ENCODE measurements at regions not wholly inside any gene's neighbourhood (a gene's known extent, or its start where the extent isn't known, plus 50 kb on each side); places are given as distances from the start of the nearest gene placed in this dataset.

- TF ChIP-seq EZH2 (IDR thresholded peaks at IDR 0.05; ENCODE audit: insufficient read depth, low read length) = no peak
- TF ChIP-seq CTCF (IDR thresholded peaks at IDR 0.05; ENCODE audit: insufficient read depth, low read depth, low read length) = no peak
- Histone ChIP-seq H3K27ac (ENCODE audit: low read depth, low read length) (no peak overlapping the region), H3K9me3 (ENCODE audit: insufficient read depth, low read depth, low read length) (no peaks in the 10 kb centered on the region), H3K4me2 (ENCODE audit: low read length) (no peak overlapping the region), H2AFZ (ENCODE audit: low read depth, low read length) (no peak overlapping the region), H4K20me1 (ENCODE audit: insufficient read depth, low read length) (no peaks in the 10 kb centered on the region), H3K4me3 (ENCODE audit: insufficient read depth, low read depth, low read length) (no peak overlapping the region), H3K9ac (ENCODE audit: low read length) (no peak overlapping the region), H3K27me3 (ENCODE audit: insufficient read depth, low read length) (no peaks in the 10 kb centered on the region), H3K4me1 (ENCODE audit: insufficient read depth, low read length) (no peaks in the 10 kb centered on the region), H3K79me2 (ENCODE audit: insufficient read depth, low read length) (no peaks in the 10 kb centered on the region), H3K36me3 (ENCODE audit: insufficient read depth, low read length) (no peaks in the 10 kb centered on the region)
- H3K4me1 Mint-ChIP-seq (ENCODE audit: low read depth, unreplicated experiment) = no peaks in the 10 kb centered on the region
- no peaks in the 10 kb centered on the region for H3K27me3 Mint-ChIP-seq (ENCODE audit: low read depth, unreplicated experiment)
- H3K4me3 Mint-ChIP-seq (ENCODE audit: unreplicated experiment) = no peak overlapping the region
- FAIRE-seq (no peak), DNase-seq (ENCODE audit: low read depth) (no peak)
- H3K36me3 Mint-ChIP-seq (ENCODE audit: low read depth, unreplicated experiment) = no peaks in the 10 kb centered on the region
- no peak overlapping the region for H3K27ac Mint-ChIP-seq (ENCODE audit: unreplicated experiment)
- H3K9me3 Mint-ChIP-seq (ENCODE audit: unreplicated experiment) = peaks cover 3% of the 10 kb centered on the region
Observed at GRCh38 chr7:18338910-18339523, 156.5 kb upstream of the HDAC9 start.

DNA sequence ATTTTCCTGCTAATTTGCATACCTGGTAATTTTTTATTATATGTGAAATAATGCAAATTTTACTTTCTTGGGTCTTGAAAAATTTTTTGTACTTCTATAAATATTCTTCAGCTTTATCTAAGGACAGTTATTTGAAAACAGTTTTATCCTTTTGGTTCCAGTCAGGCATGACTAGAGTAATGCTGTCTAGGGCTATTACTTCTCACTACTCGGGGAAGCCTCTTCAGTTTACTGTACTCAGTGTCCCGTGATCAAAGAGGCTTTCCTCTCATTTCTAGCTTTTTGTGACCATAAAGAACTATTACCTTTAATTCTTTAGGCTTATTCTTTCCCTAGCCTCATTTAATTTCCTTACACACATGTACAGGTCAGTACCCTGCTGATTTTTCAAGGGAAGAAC is 153.8 kb upstream of the HDAC9 start:
- Histone ChIP-seq H3K4me1 (ENCODE audit: insufficient read depth, low read length) (no peaks in the 10 kb centered on the region), H3K36me3 (ENCODE audit: insufficient read depth, low read length) (no peaks in the 10 kb centered on the region), H3K9me3 (ENCODE audit: insufficient read depth, low read depth, low read length) (no peaks in the 10 kb centered on the region), H3K79me2 (ENCODE audit: insufficient read depth, low read length) (no peaks in the 10 kb centered on the region), H3K4me3 (ENCODE audit: insufficient read depth, low read depth, low read length) (no peak overlapping the region), H3K27me3 (ENCODE audit: insufficient read depth, low read length) (no peaks in the 10 kb centered on the region), H3K9ac (ENCODE audit: low read length) (no peak overlapping the region), H2AFZ (ENCODE audit: low read depth, low read length) (no peak overlapping the region), H4K20me1 (ENCODE audit: insufficient read depth, low read length) (no peaks in the 10 kb centered on the region), H3K4me2 (ENCODE audit: low read length) (no peak overlapping the region), H3K27ac (ENCODE audit: low read depth, low read length) (no peak overlapping the region)
- FAIRE-seq (no peak), DNase-seq (ENCODE audit: low read depth) (no peak)
- Mint-ChIP-seq H3K27me3 (ENCODE audit: low read depth, unreplicated experiment) (no peaks in the 10 kb centered on the region), H3K9me3 (ENCODE audit: unreplicated experiment) (peaks cover 3% of the 10 kb centered on the region), H3K4me1 (ENCODE audit: low read depth, unreplicated experiment) (no peaks in the 10 kb centered on the region), H3K4me3 (ENCODE audit: unreplicated experiment) (no peak overlapping the region), H3K27ac (ENCODE audit: unreplicated experiment) (no peak overlapping the region), H3K36me3 (ENCODE audit: low read depth, unreplicated experiment) (no peaks in the 10 kb centered on the region)
- TF ChIP-seq EZH2 (IDR thresholded peaks at IDR 0.05; ENCODE audit: insufficient read depth, low read length) = no peak
- no peak for TF ChIP-seq CTCF (IDR thresholded peaks at IDR 0.05; ENCODE audit: insufficient read depth, low read depth, low read length)

GRCh38 chr7:18343047-18343446 is 152.5 kb upstream of the HDAC9 start:
- H3K4me3 ChIP-seq (ENCODE audit: insufficient read depth, low read depth, low read length) = no peak overlapping the region
- H3K36me3 ChIP-seq (ENCODE audit: insufficient read depth, low read length) = no peaks in the 10 kb centered on the region
- no peaks in the 10 kb centered on the region for H3K27me3 ChIP-seq (ENCODE audit: insufficient read depth, low read length)
- TF ChIP-seq EZH2 (IDR thresholded peaks at IDR 0.05; ENCODE audit: insufficient read depth, low read length) = no peak
- no peak for TF ChIP-seq CTCF (IDR thresholded peaks at IDR 0.05; ENCODE audit: insufficient read depth, low read depth, low read length)
- no peaks in the 10 kb centered on the region for H3K27me3 Mint-ChIP-seq (ENCODE audit: low read depth, unreplicated experiment)
- no peak overlapping the region for H3K9ac ChIP-seq (ENCODE audit: low read length)
- H3K4me1 Mint-ChIP-seq (ENCODE audit: low read depth, unreplicated experiment) = no peaks in the 10 kb centered on the region
- no peaks in the 10 kb centered on the region for H3K79me2 ChIP-seq (ENCODE audit: insufficient read depth, low read length)
- H2AFZ ChIP-seq (ENCODE audit: low read depth, low read length) = no peak overlapping the region
- H3K4me2 ChIP-seq (ENCODE audit: low read length) = no peak overlapping the region
- H3K4me1 ChIP-seq (ENCODE audit: insufficient read depth, low read length) = no peaks in the 10 kb centered on the region
- H3K9me3 Mint-ChIP-seq (ENCODE audit: unreplicated experiment) = peaks cover 3% of the 10 kb centered on the region
- H4K20me1 ChIP-seq (ENCODE audit: insufficient read depth, low read length) = no peaks in the 10 kb centered on the region
- no peak for DNase-seq (ENCODE audit: low read depth)
- H3K9me3 ChIP-seq (ENCODE audit: insufficient read depth, low read depth, low read length) = no peaks in the 10 kb centered on the region
- no peak overlapping the region for H3K27ac ChIP-seq (ENCODE audit: low read depth, low read length)
- H3K27ac Mint-ChIP-seq (ENCODE audit: unreplicated experiment) = no peak overlapping the region
- H3K36me3 Mint-ChIP-seq (ENCODE audit: low read depth, unreplicated experiment) = no peaks in the 10 kb centered on the region
- H3K4me3 Mint-ChIP-seq (ENCODE audit: unreplicated experiment) = no peak overlapping the region
- FAIRE-seq = peak; percentile 32

Data from astrocyte (in vitro differentiated cells and primary cell).